CD4-positive, alpha-beta T cell treated with Interleukin-4 for 1 hour (primary cell): ENCODE measurements at regions not wholly inside any gene's neighbourhood (a gene's known extent, or its start where the extent isn't known, plus 50 kb on each side); places are given as distances from the start of the nearest gene placed in this dataset.

Source experiments
- DNase-seq, 2 donors: peaks; one replicate each; pipeline ENCODE4 v3.0.0-alpha.2; 2020 to 2022

GRCh38 chr15:95538693-95539092 lies 791.8 kb upstream of the NR2F2 start:
- DNase-seq = no peak

- no peak for DNase-seq
These were observed 789.2 kb upstream of the NR2F2 start for GRCh38 chr15:95541301-95541700.

GRCh38 chr15:95549168-95549738 lies 781.2 kb upstream of the NR2F2 start:
- DNase-seq = no peak

- DNase-seq = no peak
These were observed 779.8 kb upstream of the NR2F2 start for GRCh38 chr15:95550702-95551101.

- DNase-seq = no peak
These were observed 774.3 kb upstream of the NR2F2 start for GRCh38 chr15:95556225-95556624.

- DNase-seq = no peak
These were observed 773.7 kb upstream of the NR2F2 start for GRCh38 chr15:95556866-95557225.

- no peak for DNase-seq
These were observed 773.1 kb upstream of the NR2F2 start for GRCh38 chr15:95557226-95558046.

- no peak for DNase-seq
These were observed 772.4 kb upstream of the NR2F2 start for GRCh38 chr15:95558131-95558530.

- no peak for DNase-seq
These were observed 771.6 kb upstream of the NR2F2 start for GRCh38 chr15:95558916-95559315.

- DNase-seq = no peak
These were observed 770.6 kb upstream of the NR2F2 start for GRCh38 chr15:95559875-95560394.

GRCh38 chr15:95561463-95561862 lies 769.0 kb upstream of the NR2F2 start:
- no peak for DNase-seq

GRCh38 chr15:95563634-95564033 lies 766.9 kb upstream of the NR2F2 start:
- DNase-seq = no peak

GRCh38 chr15:95565016-95565600 lies 765.4 kb upstream of the NR2F2 start:
- DNase-seq = no peak

- no peak for DNase-seq
These were observed 764.8 kb upstream of the NR2F2 start for GRCh38 chr15:95565690-95566089.

GRCh38 chr15:95567686-95568085 lies 762.8 kb upstream of the NR2F2 start:
- DNase-seq = no peak

GRCh38 chr15:95574053-95574452 lies 756.4 kb upstream of the NR2F2 start:
- DNase-seq = no peak

GRCh38 chr15:95577927-95578326 lies 752.6 kb upstream of the NR2F2 start:
- DNase-seq = no peak

GRCh38 chr15:95580121-95580520 lies 750.4 kb upstream of the NR2F2 start:
- DNase-seq = no peak

- DNase-seq = no peak
These were observed 748.9 kb upstream of the NR2F2 start for GRCh38 chr15:95581595-95581994.

- DNase-seq = no peak
These were observed 746.4 kb upstream of the NR2F2 start for GRCh38 chr15:95584088-95584487.

GRCh38 chr15:95588056-95588455 lies 742.4 kb upstream of the NR2F2 start:
- DNase-seq = no peak

GRCh38 chr15:95590533-95591044 lies 739.9 kb upstream of the NR2F2 start:
- DNase-seq = no peak

GRCh38 chr15:95591270-95591669 lies 739.2 kb upstream of the NR2F2 start:
- DNase-seq = no peak

- DNase-seq = no peak
These were observed 738.6 kb upstream of the NR2F2 start for GRCh38 chr15:95591886-95592285.
